Right renal pelvis (tissue), 4 donors: ENCODE measurements at regions not wholly inside any gene's neighbourhood (a gene's known extent, or its start where the extent isn't known, plus 50 kb on each side); places are given as distances from the start of the nearest gene placed in this dataset.

Experiments used
- DNase-seq, 4 donors: peaks; one replicate each; pipeline ENCODE4 v3.0.0-alpha.2; 2013; ENCODE audit warnings: low read depth in 4 of 4, low spot score in 3 of 4, missing footprints in 1 of 4

- no peak for DNase-seq
These were observed 193.4 kb upstream of the NWD2 start for GRCh38 chr4:37051111-37051510.

DNA sequence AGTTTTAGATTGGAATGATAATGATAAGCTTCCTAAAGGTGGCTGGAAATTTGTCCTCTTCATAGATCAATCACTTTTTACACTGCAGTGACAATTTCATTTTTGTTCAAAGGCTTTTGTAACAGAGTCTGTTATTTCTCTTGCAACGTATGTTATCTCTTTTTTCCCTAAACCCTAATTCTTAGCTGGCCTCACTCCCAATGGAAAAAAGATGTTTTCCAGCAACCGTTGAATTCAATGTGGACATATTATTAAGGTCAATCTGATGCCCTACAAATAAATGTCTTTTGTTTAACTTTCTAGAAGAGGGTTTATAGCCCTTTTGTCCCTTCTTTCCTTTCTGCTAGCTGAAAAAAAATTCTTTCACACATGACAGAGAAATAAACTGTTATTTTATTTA is 192.7 kb upstream of the NWD2 start:
- no peak for DNase-seq

- DNase-seq, result no peak
These were observed 189.9 kb upstream of the NWD2 start for GRCh38 chr4:37054531-37055077.

DNA sequence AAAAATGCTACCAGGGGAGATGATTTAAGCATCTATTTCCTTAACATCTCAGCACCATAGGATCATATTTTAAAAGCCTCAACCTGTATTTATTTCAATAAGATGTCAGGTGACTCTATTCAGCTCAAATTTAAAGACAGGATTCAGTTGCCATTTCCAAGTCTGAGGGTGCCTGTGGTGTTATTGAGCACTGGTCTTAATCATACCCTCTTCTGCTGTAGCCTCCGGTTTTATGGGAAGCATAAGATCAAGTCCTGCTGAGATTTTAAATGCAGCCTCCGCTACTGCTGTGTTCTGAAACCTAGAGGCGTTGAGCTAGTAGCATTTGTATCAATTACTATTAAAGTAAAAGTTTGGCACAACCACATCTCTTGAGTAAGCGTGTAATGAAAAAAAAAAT is 185.7 kb upstream of the NWD2 start:
- DNase-seq, result no peak

- DNase-seq, result no peak
These were observed 178.4 kb upstream of the NWD2 start for GRCh38 chr4:37066159-37066558.

GRCh38 chr4:37068580-37068979 is 176.0 kb upstream of the NWD2 start:
- DNase-seq, result no peak

GRCh38 chr4:37070041-37070440 is 174.5 kb upstream of the NWD2 start:
- DNase-seq, result peak in 1 of 4 donors; percentile 4

DNA sequence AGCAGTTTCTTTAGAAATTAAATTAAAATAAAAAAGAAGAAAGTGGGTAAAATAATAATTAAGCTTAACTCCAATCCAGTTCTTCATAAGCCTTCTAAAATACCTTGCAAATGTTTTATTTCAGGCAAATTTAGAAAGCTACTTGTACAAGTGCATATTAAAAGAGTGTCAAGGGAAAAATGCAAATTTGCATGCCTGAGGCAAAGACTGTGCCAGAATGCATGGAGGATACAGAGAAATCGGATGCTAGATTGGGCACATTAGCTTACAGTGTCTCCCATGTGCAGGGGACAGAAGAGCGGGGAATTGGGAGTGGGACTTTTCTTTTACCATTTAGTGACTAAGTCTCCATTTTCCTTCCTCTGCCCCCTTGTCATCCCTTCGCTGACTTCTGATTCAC is 173.0 kb upstream of the NWD2 start:
- DNase-seq, result no peak

DNA sequence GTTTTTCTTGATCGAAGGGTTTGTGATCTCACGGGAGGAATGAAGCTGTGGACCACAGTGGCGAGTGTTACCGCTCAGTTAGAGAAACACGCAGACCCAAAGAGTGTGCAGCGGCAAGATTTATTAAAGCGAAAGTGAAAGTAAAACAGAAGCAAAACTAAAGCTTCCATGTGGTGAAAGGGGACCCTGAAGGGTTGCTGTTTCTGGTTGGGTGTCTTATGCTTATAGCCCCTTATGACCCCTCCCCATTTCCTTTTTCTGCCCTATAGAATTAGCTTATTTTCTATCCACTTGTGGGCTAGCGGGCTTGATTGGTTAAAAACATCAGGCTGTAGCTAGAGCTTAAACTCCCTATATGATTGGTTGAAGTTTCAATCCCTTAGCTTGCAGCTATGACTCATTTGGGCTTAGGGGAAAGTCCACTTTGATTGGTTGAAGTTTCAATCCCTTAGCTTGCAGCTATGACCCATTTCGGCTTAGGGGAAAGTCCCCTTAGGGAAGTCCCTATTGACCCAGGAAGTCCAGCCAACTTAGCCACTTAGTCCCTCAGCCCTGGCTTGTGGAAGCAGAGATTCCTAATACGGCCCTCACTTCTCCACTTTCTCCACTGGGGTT is 171.2 kb upstream of the NWD2 start:
- no peak for DNase-seq

DNA sequence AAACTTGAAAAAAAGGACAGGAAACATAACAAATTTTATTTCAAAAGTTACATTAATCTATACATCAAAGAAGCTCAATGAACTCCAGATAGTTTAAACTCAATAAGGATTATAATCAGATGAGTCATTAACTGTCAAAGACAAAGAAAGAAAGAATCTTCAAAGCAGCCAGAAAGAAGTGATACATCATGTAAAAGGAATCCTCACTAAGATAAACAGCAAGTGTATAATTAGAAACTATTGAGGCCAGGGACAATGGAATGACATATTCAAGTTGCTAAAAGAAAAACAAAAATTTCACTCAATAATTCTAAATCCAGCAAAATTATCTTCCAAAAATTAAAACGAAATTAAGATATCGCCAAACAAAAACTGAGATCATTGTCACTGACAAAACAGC is 161.6 kb upstream of the NWD2 start:
- DNase-seq, result no peak

DNA sequence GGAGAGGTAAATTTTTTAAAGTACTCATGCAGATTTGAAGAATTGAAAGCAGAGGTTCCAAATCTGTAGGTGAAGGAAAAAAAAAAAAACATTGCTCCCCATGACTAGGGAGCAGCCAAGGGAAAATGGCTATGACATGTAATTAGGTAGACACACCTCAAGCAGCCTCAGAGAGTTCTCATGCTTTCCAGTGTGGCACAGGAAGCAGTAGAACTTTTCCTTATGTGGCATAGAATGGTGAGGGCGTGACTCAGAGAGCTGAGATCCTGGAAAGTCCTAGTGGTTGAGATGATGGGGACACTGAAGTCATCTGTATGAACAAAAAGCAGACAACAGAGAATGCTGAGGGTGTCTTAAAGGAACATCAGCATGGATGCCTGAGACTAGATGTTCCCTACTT is 148.6 kb upstream of the NWD2 start:
- no peak for DNase-seq

- DNase-seq, result no peak
These were observed 143.4 kb upstream of the NWD2 start for GRCh38 chr4:37101182-37101581.

DNA sequence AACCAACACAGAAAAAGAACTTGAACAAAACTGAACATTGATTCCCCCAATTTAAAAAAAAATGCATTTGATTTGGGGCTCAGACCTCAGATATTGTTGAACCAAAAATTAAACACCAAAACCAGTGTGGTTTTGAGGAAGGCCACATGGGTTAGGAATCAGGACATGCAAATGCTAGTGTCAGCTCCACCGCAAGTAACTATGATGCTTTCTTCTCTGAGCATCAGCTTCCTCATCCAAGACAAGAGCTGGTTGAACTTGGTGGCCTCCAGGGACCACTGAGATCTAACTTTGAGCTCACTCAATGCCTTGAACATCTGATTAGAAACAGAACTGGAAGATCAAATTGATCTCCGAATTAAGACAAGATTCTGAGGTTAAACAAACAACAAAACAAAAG is 142.9 kb upstream of the NWD2 start:
- no peak for DNase-seq

DNA sequence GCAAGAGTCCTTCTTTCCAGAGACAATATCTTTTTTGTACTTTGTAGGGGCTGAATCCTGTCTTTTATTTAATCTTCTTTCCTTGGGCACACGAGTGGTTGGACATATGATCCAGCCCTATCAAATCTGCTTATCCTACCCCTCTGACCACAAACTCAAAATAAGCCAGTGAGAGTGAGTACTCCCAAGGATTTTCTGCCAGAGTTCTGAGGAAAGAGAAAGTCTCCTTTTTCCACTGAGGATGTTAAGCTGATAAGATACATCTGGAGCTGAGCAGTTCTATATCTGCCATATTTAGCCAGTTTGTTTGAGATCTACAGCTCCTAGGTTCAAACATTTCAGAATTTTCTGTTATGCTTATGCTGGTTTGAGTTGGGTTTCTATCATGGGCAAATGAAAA is 134.8 kb upstream of the NWD2 start:
- DNase-seq, result no peak

DNA sequence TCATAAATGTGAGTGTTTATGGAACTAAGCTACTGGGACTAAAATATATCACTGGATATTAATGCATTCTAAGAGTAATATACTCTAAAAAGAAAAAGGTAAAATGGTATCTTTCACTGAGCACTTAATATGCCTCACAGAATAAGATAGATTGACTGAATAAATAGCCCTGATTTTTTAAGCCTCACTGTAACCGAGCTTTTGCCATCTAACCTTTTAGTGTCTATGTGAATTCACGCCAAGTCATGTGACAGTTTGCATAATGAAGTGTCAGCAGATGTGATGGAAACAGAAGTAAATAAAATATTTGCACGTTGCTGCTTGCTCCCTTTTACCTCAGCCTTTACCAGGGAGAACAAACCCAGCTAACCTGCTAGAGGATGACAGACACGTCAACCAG is 119.7 kb upstream of the NWD2 start:
- DNase-seq, result no peak

DNA sequence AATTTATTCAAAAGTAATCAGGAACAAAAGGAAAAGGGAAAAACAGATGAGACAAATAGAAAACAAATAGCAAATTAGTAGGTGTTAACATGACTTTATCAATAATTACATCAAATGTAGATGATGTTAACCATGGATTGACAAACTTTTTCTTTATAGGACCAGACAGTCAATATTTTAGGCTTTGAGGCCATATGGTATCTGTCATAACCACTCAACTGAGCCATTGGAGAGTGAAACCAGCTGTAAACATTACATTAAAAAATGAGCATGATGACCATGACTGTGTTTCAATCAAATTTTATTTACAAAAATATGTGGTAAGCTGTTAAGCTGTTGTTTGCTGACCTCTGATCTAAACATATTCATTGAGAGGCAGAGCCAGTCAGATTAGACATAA is 118.5 kb upstream of the NWD2 start:
- DNase-seq, result no peak

GRCh38 chr4:37130465-37130864 is 114.1 kb upstream of the NWD2 start:
- no peak for DNase-seq

GRCh38 chr4:37132351-37132974 is 112.1 kb upstream of the NWD2 start:
- no peak for DNase-seq

DNA sequence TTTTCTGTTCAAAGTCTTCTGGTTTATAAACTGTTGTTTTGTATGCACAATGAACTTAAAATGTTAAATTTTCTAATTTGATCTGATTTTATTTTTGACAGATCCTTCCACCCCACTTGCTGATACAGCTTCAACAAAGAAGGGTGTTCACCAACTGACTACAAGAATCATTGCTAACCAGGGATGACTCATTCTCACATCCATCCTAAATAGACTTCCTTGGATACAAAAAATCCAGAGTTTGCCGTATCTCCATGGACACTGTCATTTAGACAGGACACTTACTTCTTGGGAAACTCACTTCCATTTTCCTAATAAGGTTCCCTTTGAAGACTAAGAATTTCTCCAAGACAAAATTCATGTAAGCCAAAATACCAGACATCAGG is 111.6 kb upstream of the NWD2 start:
- no peak for DNase-seq

DNA sequence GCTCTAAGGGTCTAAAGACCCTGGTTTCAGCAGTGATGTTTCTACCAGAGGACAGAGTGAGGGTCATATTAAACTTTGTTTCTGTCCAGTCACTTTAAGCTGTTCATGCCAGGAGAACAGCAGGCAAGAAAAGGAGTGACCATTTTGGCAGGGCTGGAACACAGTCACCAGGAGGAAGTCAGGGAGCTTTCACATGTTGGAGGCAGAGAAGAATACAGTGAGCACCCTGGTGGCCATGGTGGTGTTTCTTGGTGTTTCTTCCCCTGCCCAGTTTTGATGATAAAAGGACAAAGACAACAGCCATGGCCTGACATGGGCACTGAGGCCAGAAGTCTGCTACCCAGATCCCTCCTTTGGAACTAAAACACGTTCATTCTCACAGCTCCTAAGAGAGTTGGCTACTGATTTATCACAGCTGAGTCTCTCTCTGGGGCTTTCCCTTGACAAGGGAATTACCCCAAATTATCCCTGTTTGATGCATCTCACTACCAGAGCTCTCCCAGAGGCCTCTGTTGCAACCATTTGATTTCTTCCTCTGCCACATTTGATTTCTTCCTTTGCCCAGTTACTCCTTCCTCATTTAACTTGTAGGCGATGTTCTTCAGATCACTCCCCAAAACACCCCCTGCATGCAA is 106.4 kb upstream of the NWD2 start:
- no peak for DNase-seq

DNA sequence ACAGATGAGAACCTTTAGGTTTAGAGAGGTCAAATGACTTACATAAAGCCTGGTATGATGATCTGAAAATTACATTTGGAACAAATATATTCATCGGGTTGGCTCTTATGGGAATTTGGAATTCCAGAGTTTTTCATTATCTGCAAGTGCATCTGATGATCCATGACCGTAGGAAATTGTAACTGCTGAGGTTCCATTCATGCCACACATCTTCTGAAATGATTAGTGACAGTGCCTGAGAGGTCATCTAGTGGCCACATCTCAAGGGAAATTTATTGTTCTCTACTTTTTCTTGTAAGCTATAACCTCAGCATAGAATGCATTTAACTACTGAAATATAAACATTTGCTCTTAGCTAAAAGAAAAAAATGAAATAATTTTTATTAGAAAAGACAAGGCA is 105.8 kb upstream of the NWD2 start:
- no peak for DNase-seq

- no peak for DNase-seq
These were observed 104.6 kb upstream of the NWD2 start for GRCh38 chr4:37139987-37140386.
